Astrocyte (in vitro differentiated cells and primary cell): ENCODE measurements at regions not wholly inside any gene's neighbourhood (a gene's known extent, or its start where the extent isn't known, plus 50 kb on each side); places are given as distances from the start of the nearest gene placed in this dataset.

ENCODE experiments used
- EZH2 ChIP-seq: IDR thresholded peaks from 2 replicates; pipeline ENCODE4 v1.6.1; 2012; ENCODE audit warnings: mild to moderate bottlenecking, low read length, inconsistent platforms; ENCODE audit not compliant: insufficient read depth
- TF ChIP-seq, protein P1 (sequence below): IDR thresholded peaks from 2 replicates; pipeline ENCODE4 v1.5.1; 2011; ENCODE audit warnings: low read depth, mild to moderate bottlenecking, inconsistent platforms, low read length, moderate library complexity; ENCODE audit not compliant: insufficient read depth

DNA sequence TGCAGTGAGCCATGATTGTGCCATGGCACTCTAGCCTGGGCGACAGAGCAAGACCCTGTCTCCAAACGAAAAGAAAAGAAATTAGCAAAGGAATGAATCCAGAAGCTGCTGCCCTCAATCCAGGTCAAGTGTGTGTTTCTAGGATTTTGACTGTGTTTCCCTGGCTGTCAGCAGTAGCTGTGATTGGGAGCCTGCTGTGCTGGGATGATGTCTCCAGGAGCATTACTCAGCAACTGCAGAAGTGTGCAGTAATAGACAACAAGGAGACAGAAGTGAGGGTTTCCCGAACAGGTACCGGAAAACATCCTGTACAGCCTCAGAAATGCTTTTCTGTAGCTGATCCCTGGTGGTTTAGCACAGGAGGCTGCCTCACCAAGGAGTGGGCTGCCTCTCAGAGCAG lies 492.5 kb downstream of the FUT8 start:
- TF ChIP-seq, protein P1, sequence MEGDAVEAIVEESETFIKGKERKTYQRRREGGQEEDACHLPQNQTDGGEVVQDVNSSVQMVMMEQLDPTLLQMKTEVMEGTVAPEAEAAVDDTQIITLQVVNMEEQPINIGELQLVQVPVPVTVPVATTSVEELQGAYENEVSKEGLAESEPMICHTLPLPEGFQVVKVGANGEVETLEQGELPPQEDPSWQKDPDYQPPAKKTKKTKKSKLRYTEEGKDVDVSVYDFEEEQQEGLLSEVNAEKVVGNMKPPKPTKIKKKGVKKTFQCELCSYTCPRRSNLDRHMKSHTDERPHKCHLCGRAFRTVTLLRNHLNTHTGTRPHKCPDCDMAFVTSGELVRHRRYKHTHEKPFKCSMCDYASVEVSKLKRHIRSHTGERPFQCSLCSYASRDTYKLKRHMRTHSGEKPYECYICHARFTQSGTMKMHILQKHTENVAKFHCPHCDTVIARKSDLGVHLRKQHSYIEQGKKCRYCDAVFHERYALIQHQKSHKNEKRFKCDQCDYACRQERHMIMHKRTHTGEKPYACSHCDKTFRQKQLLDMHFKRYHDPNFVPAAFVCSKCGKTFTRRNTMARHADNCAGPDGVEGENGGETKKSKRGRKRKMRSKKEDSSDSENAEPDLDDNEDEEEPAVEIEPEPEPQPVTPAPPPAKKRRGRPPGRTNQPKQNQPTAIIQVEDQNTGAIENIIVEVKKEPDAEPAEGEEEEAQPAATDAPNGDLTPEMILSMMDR = no peak
- TF ChIP-seq EZH2 = no peak
